Body of pancreas (tissue), 4 donors: ENCODE measurements at regions not wholly inside any gene's neighbourhood (a gene's known extent, or its start where the extent isn't known, plus 50 kb on each side); places are given as distances from the start of the nearest gene placed in this dataset.

Experiments
- ATAC-seq: fragments of 150-250 bp; one replicate; pipeline ENCODE4 v1.9.1; 2016
- DNase-seq, 4 donors: peaks; one replicate each; pipeline ENCODE4 v3.0.0-alpha.2; 2019
- H3K27ac ChIP-seq, 4 donors: fragments of 200-600 bp; sonication (generic); 1 replicate in 3 of 4; 2 replicates in 1 of 4; pipeline versions ENCODE4 v1.5.1 to v1.6.1; 2016 to 2019; ENCODE audit warnings: mild to moderate bottlenecking in 1 of 4, mixed read lengths in 1 of 4, moderate library complexity in 1 of 4
- H3K27me3 ChIP-seq, 2 donors: fragments of 200-600 bp; sonication (generic); one replicate each; pipeline ENCODE4 v1.6.0; 2016; ENCODE audit warnings: mild to moderate bottlenecking in 1 of 2
- H3K36me3 ChIP-seq, 2 donors: fragments of 200-600 bp; sonication (generic); replicated peaks in 1 of 2; 2 replicates each; pipeline ENCODE4 v1.5.1; 2016; ENCODE audit warnings: low read depth in 2 of 2; ENCODE audit not compliant: insufficient read depth in 1 of 2
- H3K4me1 ChIP-seq: fragments of 200-600 bp; sonication (generic); one replicate; pipeline ENCODE4 v1.6.0; 2016
- H3K4me3 ChIP-seq, 2 donors: fragments of 200-600 bp; sonication (generic); 1 replicate in 1 of 2; 2 replicates in 1 of 2; pipeline ENCODE4 v1.5.1; 2016 to 2019
- H3K9me3 ChIP-seq, 3 donors: fragments of 200-600 bp; sonication (generic); 1 replicate in 2 of 3; 2 replicates in 1 of 3; pipeline ENCODE4 v1.5.1; 2016
- POLR2A ChIP-seq, 3 donors: fragments of 450-650 bp; IDR thresholded peaks; one replicate each; pipeline ENCODE4 v1.6.1; 2016; ENCODE audit warnings: antibody characterized with exemption in 3 of 3, mild to moderate bottlenecking in 2 of 3
- WGBS, 2 donors: methylation state at CpG; one replicate each; pipeline ENCODE4 v1.1.5; 2017; 5-methylcytosine and 5-hydroxymethylcytosine counted together
- intact Hi-C: fragments of 100-400 bp; cut with DNase I; formaldehyde crosslinking; loops from one replicate; pipeline ENCODE4 v1.15.1; 2023
- TF ChIP-seq, protein P1 (sequence below), 7 experiments: fragments of 450-650 bp in 4 of 7; fragments of 200-600 bp in 3 of 7; sonication (generic) in 3 of 7; IDR thresholded peaks; one replicate each; pipeline ENCODE4 v1.5.1; 2016 to 2019; ENCODE audit warnings: antibody characterized with exemption in 7 of 7

DNA sequence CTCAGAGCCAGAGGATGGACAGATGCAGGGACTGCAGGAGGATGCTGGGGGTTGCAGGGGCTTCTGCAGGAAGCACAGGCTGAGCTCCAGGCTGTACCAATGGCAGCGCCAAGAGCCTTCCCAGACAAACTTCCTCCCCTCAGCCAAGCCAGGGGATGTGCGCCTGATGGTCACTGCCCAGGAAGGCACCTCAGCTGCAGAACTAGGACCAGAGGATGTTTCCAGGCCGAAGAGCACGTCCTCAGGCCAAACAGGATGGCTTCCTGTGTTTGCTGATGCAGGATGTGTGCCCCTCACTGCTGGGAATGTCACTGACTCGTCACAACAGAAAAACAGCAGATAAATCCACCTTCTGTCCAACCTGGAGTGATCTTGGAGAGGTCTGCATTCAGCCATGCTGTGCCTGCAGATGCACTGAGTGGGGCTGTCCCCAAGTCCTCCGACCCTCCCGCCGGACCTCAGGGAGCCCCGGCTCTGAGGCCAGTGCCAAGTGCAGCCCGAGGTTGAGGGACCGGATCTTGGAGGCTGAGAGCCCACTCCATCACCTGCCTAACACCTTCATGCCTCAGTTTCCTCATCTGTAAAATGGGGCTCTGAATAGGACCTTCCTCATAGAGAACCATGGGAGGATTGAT lies 152.5 kb upstream of the CHST15 start:
- intact Hi-C loops = no loop called here
- no peak for ATAC-seq
- Histone ChIP-seq H3K9me3 (no peaks in the 10 kb centered on the region), H3K27me3 (no peaks in the 10 kb centered on the region), H3K36me3 (no peaks in the 10 kb centered on the region), H3K4me1 (peaks cover 20% of the 10 kb centered on the region), H3K27ac (no peak overlapping the region), H3K4me3 (no peak overlapping the region)
- WGBS, 2 donors = 83 to 86% methylated on average over 8 to 11 of the region's 11 CpGs
- TF ChIP-seq, protein P1, sequence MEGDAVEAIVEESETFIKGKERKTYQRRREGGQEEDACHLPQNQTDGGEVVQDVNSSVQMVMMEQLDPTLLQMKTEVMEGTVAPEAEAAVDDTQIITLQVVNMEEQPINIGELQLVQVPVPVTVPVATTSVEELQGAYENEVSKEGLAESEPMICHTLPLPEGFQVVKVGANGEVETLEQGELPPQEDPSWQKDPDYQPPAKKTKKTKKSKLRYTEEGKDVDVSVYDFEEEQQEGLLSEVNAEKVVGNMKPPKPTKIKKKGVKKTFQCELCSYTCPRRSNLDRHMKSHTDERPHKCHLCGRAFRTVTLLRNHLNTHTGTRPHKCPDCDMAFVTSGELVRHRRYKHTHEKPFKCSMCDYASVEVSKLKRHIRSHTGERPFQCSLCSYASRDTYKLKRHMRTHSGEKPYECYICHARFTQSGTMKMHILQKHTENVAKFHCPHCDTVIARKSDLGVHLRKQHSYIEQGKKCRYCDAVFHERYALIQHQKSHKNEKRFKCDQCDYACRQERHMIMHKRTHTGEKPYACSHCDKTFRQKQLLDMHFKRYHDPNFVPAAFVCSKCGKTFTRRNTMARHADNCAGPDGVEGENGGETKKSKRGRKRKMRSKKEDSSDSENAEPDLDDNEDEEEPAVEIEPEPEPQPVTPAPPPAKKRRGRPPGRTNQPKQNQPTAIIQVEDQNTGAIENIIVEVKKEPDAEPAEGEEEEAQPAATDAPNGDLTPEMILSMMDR (IDR thresholded peaks at IDR 0.05) = no peak
- no peak for TF ChIP-seq POLR2A (IDR thresholded peaks at IDR 0.05)
- DNase-seq = peak in 1 of 4 donors; percentile 10

DNA sequence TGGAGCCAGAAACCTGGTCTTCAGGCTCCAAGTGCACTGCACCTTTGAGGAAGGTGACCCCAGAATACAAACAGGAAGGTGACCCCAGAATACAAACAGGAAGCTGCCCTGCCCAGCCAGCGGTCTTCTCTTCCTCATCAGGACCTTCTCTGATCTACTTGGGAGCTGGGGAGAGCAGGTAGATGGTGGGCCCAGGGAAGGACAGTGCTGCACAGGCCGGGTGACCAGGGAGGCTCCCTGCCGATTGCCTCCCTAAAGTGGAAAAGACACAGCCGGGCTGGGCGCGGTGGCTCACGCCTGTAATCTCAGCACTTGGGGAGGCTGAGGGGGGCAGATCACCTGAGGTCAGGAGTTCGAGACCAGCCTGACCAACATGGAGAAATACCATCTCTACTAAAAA lies 151.8 kb upstream of the CHST15 start:
- Histone ChIP-seq H3K27ac (no peak overlapping the region), H3K4me1 (peaks cover 13% of the 10 kb centered on the region), H3K27me3 (no peaks in the 10 kb centered on the region), H3K36me3 (no peaks in the 10 kb centered on the region), H3K4me3 (no peak overlapping the region), H3K9me3 (no peaks in the 10 kb centered on the region)
- TF ChIP-seq POLR2A (IDR thresholded peaks at IDR 0.05) = no peak
- TF ChIP-seq, protein P1 (IDR thresholded peaks at IDR 0.05) = no peak
- peak in 1 of 4 donors; percentile 7 for DNase-seq
- intact Hi-C loops = no loop called here
- 88 to 93% methylated on average over 8 of the region's 8 CpGs for WGBS, 2 donors
- ATAC-seq = no peak

DNA sequence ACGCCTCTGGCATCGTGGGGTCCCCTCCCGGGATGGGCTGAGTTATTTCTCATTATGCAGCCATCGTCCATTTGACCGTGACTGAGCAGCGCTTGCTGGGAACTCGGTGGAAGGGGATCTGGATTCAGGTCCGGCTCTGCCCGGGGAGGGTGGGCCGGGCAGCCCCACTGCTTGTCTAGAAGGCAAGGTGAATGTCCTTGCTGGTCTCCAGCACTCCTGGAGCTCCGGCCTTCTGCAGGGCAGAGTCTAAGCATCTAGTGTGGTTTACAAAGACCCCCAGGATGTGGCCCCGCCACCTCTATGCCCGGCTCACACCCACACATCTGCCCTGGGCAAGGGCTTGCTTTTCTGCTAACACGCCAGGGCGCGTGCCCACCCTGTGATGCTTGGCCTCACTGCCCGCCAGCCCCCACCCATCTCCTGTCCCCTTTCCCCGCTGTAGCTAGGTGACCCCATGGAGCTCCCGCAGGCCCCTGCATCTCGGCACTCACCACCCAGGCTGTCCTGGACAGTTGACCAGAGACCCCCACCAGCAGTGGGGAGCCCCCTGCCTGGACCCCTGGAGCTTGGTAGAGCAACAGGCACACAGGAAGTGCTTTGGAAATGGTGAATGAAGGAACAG lies 151.0 kb upstream of the CHST15 start:
- peak in 1 of 4 donors; percentile 7 for DNase-seq
- intact Hi-C loops = no loop called here
- no peaks in the 10 kb centered on the region for H3K36me3 ChIP-seq
- no peaks in the 10 kb centered on the region for H3K9me3 ChIP-seq
- no peaks in the 10 kb centered on the region for H3K27me3 ChIP-seq
- H3K4me1 ChIP-seq = peaks cover 4% of the 10 kb centered on the region
- WGBS, 2 donors = 82 to 88% methylated on average over 10 to 19 of the region's 20 CpGs
- ATAC-seq = no peak
- no peak overlapping the region for H3K27ac ChIP-seq
- no peak overlapping the region for H3K4me3 ChIP-seq
- no peak for TF ChIP-seq POLR2A (IDR thresholded peaks at IDR 0.05)

DNA sequence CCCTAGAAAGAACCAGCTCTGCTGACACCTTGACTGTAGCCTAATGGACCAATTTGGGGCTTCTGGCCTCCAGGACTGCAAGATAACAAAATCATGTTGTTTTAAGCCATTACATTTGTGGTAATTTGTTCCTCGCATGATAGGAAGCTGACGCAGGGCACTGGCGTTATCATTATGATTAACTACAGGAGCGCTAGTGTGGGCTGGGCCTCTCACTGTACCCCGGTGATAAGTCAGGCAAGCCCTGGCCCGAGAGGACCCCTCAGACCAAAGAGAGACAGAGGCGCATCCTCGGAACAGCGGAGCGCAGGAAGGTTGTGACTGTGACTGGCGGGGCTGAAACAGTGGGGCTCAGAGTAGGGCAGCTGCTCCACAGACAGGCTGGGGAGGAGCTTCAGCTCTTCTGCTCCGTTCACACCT lies 150.3 kb upstream of the CHST15 start:
- Histone ChIP-seq H3K9me3 (no peaks in the 10 kb centered on the region), H3K4me3 (no peak overlapping the region), H3K4me1 (no peaks in the 10 kb centered on the region), H3K27me3 (no peaks in the 10 kb centered on the region), H3K27ac (no peak overlapping the region), H3K36me3 (no peaks in the 10 kb centered on the region)
- DNase-seq = peak in 1 of 4 donors; percentile 1
- intact Hi-C loops = no loop called here
- no peak for ATAC-seq
- WGBS, 2 donors = 65 to 81% methylated on average over 12 of the region's 12 CpGs
- no peak for TF ChIP-seq POLR2A (IDR thresholded peaks at IDR 0.05)
- TF ChIP-seq, protein P1 (IDR thresholded peaks at IDR 0.05) = no peak

DNA sequence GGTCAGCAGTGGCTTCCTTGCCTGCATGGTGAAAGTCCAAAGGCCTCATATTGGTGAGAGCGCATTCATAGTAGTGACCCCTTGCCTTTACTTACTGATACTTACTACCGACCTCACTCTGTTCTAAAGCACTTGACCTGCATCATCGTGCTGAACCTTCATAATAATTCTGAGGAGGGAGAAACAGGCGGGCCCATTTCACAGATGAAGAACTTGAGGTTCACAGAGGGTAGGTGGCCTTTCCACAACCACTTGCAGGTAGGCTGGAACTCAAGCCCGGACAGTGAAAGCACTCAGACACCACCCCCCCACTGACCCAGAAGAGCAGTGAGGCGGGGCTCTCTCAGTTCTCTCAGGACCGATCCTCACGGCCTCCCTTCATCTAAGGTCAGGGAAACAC lies 149.4 kb upstream of the CHST15 start:
- Histone ChIP-seq H3K27me3 (no peaks in the 10 kb centered on the region), H3K27ac (no peak overlapping the region), H3K4me3 (no peak overlapping the region), H3K4me1 (no peaks in the 10 kb centered on the region), H3K9me3 (no peaks in the 10 kb centered on the region), H3K36me3 (no peaks in the 10 kb centered on the region)
- intact Hi-C loops = no loop called here
- DNase-seq (peak in 1 of 4 donors; percentile 2), ATAC-seq (no peak)
- no peak for TF ChIP-seq POLR2A (IDR thresholded peaks at IDR 0.05)
- TF ChIP-seq, protein P1 (IDR thresholded peaks at IDR 0.05) = no peak
- 76 to 84% methylated on average over 5 to 8 of the region's 8 CpGs for WGBS, 2 donors
